ENCODE measurements at regions not wholly inside any gene's neighbourhood (a gene's known extent, or its start where the extent isn't known, plus 50 kb on each side); places are given as distances from the start of the nearest gene placed in this dataset.

DNA sequence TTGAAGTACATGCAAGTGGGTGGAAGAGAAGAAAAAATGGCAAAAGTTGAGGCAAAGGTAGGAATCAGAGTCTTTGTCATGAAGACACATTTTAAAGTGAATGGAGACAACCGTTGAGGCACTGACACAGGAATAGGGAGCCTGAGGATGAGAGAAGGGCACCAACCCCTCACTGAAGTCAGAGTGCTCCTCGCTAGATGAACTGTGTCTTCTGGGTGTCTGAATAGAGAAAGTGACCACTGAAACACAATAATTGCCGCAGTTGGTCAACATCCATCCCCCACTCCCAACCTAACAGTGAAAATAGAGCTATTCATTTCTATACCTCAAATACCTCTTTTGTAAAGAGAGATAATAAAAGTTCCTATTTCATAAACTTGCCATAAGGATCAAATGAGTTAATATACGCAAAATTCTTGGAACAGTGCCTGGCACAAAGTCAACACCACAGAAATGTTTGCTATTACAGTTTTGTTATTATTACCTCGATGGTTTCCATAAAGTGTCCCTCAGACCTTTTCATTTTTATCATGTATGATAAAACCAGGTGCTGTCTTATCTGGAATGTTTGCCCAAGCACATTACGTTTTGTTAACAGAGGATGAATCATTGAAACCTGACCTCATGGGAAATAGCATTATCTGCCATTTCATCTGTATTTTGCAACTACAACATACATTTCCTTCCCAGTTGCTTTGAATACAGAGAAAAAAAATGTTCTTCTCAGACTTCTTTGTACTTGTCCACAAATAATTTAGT is 61.8 kb upstream of the SP4 start:
- TF ChIP-seq POLR2A (IDR thresholded peaks at IDR 0.05; ENCODE audit: low read depth, low read length) (no peak), SPI1 (IDR thresholded peaks at IDR 0.05; ENCODE audit: low read depth, low read length) (no peak)

Measured in GM12891 (cell line).